ENCODE measurements at regions not wholly inside any gene's neighbourhood (a gene's known extent, or its start where the extent isn't known, plus 50 kb on each side); places are given as distances from the start of the nearest gene placed in this dataset.

DNA sequence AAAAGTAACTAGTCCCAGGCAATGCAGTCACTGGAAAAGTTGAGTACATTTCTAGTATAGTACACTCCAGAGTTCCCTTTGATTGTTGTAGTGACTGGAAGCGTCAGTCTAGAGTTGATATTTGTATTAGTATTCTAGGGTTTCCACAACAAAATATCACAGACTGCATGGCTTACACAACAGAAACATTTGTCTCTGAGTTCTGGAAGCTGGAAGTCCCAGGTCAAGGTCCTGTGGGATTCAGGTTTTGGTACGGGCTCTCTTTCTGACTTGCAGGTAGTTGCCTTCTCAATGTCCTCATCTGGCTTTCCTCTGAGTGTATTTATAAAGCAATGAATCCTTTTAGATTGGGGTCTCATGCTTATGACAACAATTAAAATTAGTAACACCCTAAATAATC lies 1119.1 kb upstream of the PHF14 start:
- TF ChIP-seq BCL11A (tag by site-specific recombination; IDR thresholded peaks at IDR 0.05; ENCODE audit: low read depth) (no peak), ZNF658 (tag by site-specific recombination; IDR thresholded peaks at IDR 0.05) (no peak), SETDB1 (IDR thresholded peaks at IDR 0.05; ENCODE audit: insufficient read length, low read length) (no peak), ZNF366 (tag by site-specific recombination; conservative IDR thresholded peaks at IDR 0.05) (no peak), ZNF645 (tag by site-specific recombination; IDR thresholded peaks at IDR 0.05) (no peak)
- Histone ChIP-seq H3K27ac (ENCODE audit: extremely low read depth, low read depth, low read length) (no peak overlapping the region), H3K4me1 (ENCODE audit: control insufficient read depth, insufficient read depth, low read length) (no peaks in the 10 kb centered on the region), H3K36me3 (ENCODE audit: control insufficient read depth in 2 of 2, insufficient read depth in 1 of 2, low read length in 2 of 2) (no peaks in the 10 kb centered on the region), H3K9me3 (ENCODE audit: control insufficient read depth, insufficient read depth, low read depth, low read length) (no peaks in the 10 kb centered on the region), H3K4me3 (ENCODE audit: low read depth, low read length) (no peak overlapping the region)
- ChIA-PET POLR2A (no interaction called here), CTCF (no interaction called here)

DNA sequence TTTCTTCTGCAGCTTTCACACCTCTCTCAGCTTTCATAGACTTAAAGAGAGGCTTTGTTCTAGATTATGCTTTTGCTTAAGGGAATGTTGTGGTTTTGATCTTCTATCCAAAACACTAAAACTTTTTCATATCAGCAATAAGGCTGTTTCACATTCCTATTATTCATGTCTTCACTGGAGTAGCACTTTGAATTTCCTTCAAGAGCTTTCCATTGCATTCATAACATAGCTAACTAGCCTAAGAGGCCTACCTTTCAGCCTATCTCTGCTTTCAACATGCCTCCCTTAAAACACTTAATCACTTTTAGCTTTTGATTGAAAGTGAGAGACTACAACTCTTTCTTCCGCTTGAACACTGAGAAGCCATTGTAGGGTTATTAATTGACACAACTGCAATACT lies 1117.0 kb upstream of the PHF14 start:
- Histone ChIP-seq H3K4me3 (ENCODE audit: low read depth, low read length) (no peak overlapping the region), H3K4me1 (ENCODE audit: control insufficient read depth, insufficient read depth, low read length) (no peaks in the 10 kb centered on the region), H3K9me3 (ENCODE audit: control insufficient read depth, insufficient read depth, low read depth, low read length) (no peaks in the 10 kb centered on the region), H3K27ac (ENCODE audit: extremely low read depth, low read depth, low read length) (no peak overlapping the region), H3K36me3 (ENCODE audit: control insufficient read depth in 2 of 2, insufficient read depth in 1 of 2, low read length in 2 of 2) (no peaks in the 10 kb centered on the region)
- TF ChIP-seq ZFP3 (tag by site-specific recombination; IDR thresholded peaks at IDR 0.05; ENCODE audit: low read depth) = no peak
- ChIA-PET CTCF (no interaction called here), POLR2A (no interaction called here)

- Histone ChIP-seq H3K9me3 (ENCODE audit: control insufficient read depth, insufficient read depth, low read depth, low read length) (no peaks in the 10 kb centered on the region), H3K4me3 (ENCODE audit: low read depth, low read length) (no peak overlapping the region), H3K36me3 (ENCODE audit: control insufficient read depth in 2 of 2, insufficient read depth in 1 of 2, low read length in 2 of 2) (no peaks in the 10 kb centered on the region), H3K27ac (ENCODE audit: extremely low read depth, low read depth, low read length) (no peak overlapping the region), H3K4me1 (ENCODE audit: control insufficient read depth, insufficient read depth, low read length) (no peaks in the 10 kb centered on the region)
- TF ChIP-seq ZNF560 (tag by site-specific recombination; IDR thresholded peaks at IDR 0.05; ENCODE audit: borderline replicate concordance) = no peak
- TF ChIP-seq ZNF2 (tag by site-specific recombination; IDR thresholded peaks at IDR 0.05) = no peak
- no peak for TF ChIP-seq ZNF704 (tag by site-specific recombination; IDR thresholded peaks at IDR 0.05)
- no peak for TF ChIP-seq SALL2 (tag by site-specific recombination; IDR thresholded peaks at IDR 0.05; ENCODE audit: borderline replicate concordance)
- TF ChIP-seq ZNF707 (tag by site-specific recombination; IDR thresholded peaks at IDR 0.05) = no peak
- TF ChIP-seq, protein P1, sequence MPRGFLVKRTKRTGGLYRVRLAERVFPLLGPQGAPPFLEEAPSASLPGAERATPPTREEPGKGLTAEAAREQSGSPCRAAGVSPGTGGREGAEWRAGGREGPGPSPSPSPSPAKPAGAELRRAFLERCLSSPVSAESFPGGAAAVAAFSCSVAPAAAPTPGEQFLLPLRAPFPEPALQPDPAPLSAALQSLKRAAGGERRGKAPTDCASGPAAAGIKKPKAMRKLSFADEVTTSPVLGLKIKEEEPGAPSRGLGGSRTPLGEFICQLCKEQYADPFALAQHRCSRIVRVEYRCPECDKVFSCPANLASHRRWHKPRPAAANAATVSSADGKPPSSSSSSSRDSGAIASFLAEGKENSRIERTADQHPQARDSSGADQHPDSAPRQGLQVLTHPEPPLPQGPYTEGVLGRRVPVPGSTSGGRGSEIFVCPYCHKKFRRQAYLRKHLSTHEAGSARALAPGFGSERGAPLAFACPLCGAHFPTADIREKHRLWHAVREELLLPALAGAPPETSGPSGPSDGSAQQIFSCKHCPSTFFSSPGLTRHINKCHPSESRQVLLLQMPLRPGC (tag by site-specific recombination; IDR thresholded peaks at IDR 0.05) = no peak
- no peak for TF ChIP-seq ZNF514 (tag by site-specific recombination; IDR thresholded peaks at IDR 0.05)
- TF ChIP-seq ZNF366 (tag by site-specific recombination; conservative IDR thresholded peaks at IDR 0.05) = no peak
- TF ChIP-seq, protein P2, sequence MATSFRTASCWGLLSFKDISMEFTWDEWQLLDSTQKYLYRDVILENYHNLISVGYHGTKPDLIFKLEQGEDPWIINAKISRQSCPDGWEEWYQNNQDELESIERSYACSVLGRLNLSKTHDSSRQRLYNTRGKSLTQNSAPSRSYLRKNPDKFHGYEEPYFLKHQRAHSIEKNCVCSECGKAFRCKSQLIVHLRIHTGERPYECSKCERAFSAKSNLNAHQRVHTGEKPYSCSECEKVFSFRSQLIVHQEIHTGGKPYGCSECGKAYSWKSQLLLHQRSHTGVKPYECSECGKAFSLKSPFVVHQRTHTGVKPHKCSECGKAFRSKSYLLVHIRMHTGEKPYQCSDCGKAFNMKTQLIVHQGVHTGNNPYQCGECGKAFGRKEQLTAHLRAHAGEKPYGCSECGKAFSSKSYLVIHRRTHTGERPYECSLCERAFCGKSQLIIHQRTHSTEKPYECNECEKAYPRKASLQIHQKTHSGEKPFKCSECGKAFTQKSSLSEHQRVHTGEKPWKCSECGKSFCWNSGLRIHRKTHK (tag by site-specific recombination; IDR thresholded peaks at IDR 0.05) = no peak
- TF ChIP-seq, protein P3, sequence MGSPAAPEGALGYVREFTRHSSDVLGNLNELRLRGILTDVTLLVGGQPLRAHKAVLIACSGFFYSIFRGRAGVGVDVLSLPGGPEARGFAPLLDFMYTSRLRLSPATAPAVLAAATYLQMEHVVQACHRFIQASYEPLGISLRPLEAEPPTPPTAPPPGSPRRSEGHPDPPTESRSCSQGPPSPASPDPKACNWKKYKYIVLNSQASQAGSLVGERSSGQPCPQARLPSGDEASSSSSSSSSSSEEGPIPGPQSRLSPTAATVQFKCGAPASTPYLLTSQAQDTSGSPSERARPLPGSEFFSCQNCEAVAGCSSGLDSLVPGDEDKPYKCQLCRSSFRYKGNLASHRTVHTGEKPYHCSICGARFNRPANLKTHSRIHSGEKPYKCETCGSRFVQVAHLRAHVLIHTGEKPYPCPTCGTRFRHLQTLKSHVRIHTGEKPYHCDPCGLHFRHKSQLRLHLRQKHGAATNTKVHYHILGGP (tag by site-specific recombination; IDR thresholded peaks at IDR 0.05) = no peak
- no peak for TF ChIP-seq ZNF600 (tag by site-specific recombination; IDR thresholded peaks at IDR 0.05)
- no peak for TF ChIP-seq ZBTB44 (tag by site-specific recombination; IDR thresholded peaks at IDR 0.05)
- no peak for TF ChIP-seq ZNF48 (tag by site-specific recombination; IDR thresholded peaks at IDR 0.05)
- TF ChIP-seq KLF1 (tag by site-specific recombination; IDR thresholded peaks at IDR 0.05) = no peak
- TF ChIP-seq ZNF140 (tag by site-specific recombination; IDR thresholded peaks at IDR 0.05) = no peak
- no peak for TF ChIP-seq HIC1 (tag by site-specific recombination; IDR thresholded peaks at IDR 0.05)
- POLR2A ChIA-PET = no interaction called here
- CTCF ChIA-PET = interaction anchor here (0.6 kb wide), 1 partner anchor 975 kb away, joined by 4 read pairs; no protein-coding TSS in a partner anchor
Measured at GRCh38 chr7:9863545-9863944, 1110.1 kb upstream of the PHF14 start.

All from HEK293 (cell line).